ENCODE measurements at regions not wholly inside any gene's neighbourhood (a gene's known extent, or its start where the extent isn't known, plus 50 kb on each side); places are given as distances from the start of the nearest gene placed in this dataset.

- no peak for DNase-seq (ENCODE audit: low read depth)
Observed at GRCh38 chr15:95247071-95247984, 1016.0 kb downstream of the MCTP2 start.

GRCh38 chr15:95249524-95249923, 1018.2 kb downstream of the MCTP2 start:
- DNase-seq (ENCODE audit: low read depth) = no peak

GRCh38 chr15:95252404-95252803, 1021.0 kb downstream of the MCTP2 start:
- DNase-seq (ENCODE audit: low read depth) = no peak

DNA sequence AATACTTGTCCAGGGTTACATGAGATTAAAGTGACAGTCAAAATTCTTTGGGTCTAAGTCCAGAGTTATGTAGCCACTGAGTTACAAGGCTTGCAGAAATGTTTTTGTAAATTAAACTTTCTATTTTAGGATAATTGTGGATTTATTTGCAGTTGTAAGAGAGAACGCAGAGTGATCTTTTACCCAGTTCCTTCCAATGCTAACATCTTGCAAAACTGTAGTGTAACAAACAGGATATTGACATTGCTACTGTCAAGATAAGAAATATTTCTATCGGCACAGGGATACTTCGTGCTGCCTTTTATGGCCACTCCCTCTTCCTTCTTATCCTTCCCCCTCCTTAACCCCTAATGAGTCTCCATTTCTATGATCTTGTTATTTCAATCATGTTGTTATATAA, 1022.9 kb downstream of the MCTP2 start:
- DNase-seq (ENCODE audit: low read depth) = no peak

GRCh38 chr15:95259513-95259912, 1028.2 kb downstream of the MCTP2 start:
- peak; percentile 4 for DNase-seq (ENCODE audit: low read depth)

- DNase-seq (ENCODE audit: low read depth) = no peak
Observed at GRCh38 chr15:95259965-95260364, 1028.6 kb downstream of the MCTP2 start.

GRCh38 chr15:95260856-95261255, 1029.5 kb downstream of the MCTP2 start:
- DNase-seq (ENCODE audit: low read depth) = no peak

- DNase-seq (ENCODE audit: low read depth) = no peak
Observed at GRCh38 chr15:95261546-95261945, 1030.2 kb downstream of the MCTP2 start.

DNA sequence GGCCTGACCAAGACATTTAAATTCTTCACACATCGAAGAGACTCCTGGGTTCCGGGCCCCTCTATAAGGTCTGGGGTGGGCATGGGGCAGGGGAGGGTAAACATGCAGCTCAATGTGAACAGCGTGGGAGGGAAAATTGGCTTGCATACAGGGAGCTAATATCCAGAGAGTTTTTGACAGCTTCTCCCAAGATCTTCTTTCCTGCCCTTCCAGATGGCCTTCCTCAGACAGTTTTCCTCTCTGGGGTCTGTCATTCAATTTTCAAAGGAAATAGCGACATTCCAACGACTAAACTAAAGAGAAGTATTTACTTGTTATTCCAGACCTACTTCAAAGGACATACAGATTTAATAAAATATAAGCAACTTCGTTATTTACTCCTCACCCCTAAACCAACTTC, 1030.6 kb downstream of the MCTP2 start:
- no peak for DNase-seq (ENCODE audit: low read depth)

DNA sequence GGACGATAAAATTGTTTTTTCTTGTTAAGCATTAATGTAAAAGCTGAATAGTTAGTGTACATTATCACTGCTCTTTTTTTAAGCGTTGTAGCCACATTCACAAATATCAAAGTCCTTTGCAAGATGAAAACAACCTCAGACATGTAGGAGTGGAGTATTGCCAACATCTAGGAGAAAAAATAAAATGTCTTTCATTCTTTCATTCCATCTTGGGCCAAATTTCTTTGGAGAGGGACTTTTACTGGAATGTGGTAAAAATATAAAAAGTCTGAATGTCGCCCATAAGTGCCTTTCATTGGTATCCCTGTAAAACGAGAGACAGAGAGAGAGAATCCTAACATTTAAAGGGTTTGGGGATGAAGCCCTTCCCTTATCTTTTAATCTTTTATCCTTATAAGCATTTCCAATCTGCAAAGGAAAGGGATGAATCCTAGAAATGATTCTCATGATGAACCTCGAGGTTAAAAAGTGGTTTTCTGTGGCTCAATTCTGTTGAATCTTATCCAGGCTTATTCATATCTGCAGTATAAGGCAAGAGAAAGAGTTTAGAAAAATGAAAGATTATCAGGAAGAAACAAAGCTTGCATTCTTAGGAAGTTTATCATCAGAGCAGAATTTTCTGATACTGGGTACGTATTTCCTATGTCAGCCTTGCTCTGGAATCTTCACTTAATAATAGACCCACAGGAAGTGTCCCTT, 1031.7 kb downstream of the MCTP2 start:
- no peak for DNase-seq (ENCODE audit: low read depth)

DNA sequence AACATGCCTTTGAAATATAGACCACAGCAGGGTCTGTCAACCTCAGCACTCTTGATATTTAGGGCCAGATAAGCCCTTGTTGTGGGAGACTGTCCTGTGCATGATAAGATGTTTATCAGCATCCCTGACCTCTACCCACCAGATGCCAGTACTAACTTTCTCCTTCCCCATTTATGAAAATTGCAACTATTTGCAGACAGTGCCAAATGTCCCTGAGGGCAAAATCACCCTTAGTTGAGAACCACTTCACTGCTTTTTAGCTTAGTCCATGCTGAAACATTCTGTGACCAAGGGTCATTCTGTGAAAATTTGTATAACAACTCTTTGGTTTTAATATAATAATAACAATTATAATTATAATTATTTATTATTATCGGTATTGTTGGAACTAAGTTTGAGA, 1032.4 kb downstream of the MCTP2 start:
- no peak for DNase-seq (ENCODE audit: low read depth)

DNA sequence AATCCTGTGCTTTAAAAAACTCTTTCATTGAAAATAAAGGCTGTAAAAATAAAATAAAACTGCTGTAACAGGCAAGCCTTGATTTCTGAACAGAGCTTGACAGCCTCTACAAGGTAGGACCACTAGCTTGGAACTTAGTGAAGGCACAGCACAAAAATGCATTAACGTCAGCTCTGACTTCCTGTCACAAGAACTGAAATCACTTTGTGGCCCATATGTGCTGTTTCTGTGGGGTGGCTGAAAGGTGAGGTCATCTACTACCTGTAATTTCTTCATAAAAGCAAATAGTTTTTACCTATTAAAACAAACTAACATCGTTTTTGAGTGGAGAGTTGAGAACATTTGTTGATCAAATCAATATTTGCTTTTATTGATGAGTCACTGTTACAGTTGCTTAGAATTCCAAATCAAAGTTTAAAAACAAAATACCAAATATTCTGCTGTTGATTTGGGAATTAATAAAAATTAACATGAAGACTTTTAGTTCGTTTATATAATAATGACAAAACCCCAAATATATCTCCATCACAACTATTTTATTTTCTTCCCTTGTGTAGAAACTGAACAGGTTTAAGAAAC, 1034.1 kb downstream of the MCTP2 start:
- DNase-seq (ENCODE audit: low read depth) = no peak

GRCh38 chr15:95266451-95267061, 1035.2 kb downstream of the MCTP2 start:
- no peak for DNase-seq (ENCODE audit: low read depth)

DNA sequence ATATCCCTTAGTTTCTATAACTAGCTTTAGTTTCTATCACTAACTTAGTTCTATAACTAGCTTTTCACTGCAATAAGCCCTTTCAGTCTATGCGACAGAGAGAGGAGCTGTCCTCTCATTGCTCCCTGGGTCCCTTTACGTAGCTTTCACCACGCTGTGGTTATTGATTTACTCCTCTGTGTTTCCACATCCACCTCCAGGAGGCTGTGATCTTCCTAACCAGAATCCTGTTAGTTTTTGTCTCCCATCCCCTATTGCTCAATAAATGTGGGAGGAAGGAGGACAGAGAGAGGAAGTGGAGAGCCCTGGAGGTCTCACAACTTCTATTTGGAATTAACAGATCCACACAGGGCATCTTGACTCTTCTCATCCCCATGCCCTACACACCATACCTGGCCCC, 1036.1 kb downstream of the MCTP2 start:
- DNase-seq (ENCODE audit: low read depth) = no peak

- DNase-seq (ENCODE audit: low read depth) = no peak
Observed at GRCh38 chr15:95269242-95270183, 1038.2 kb downstream of the MCTP2 start.

GRCh38 chr15:95274101-95274500, 1042.7 kb downstream of the MCTP2 start:
- no peak for DNase-seq (ENCODE audit: low read depth)

DNA sequence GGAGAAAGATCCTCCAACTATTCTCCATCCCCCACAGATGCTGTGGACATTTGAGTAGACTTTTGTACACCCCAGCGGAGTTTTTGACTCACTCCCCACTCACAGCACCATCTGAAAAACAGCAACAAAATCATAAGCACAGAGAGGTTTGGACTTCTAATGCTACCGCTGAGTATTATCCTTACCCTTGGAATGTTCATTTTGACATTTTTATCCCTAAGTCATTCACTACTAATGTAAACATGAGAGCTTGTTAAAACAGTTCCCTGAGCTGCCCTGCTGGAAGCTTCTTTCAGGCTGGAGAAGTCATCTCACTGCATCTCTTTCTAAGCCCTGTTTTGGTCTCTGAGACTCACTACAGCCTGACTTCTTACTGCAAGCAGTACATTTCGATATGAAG, 1045.9 kb downstream of the MCTP2 start:
- no peak for DNase-seq (ENCODE audit: low read depth)

- DNase-seq (ENCODE audit: low read depth) = no peak
Observed at GRCh38 chr15:95278532-95279245, 1047.3 kb downstream of the MCTP2 start.

GRCh38 chr15:95279277-95280019, 1048.1 kb downstream of the MCTP2 start:
- DNase-seq (ENCODE audit: low read depth) = no peak

GRCh38 chr15:95280711-95281110, 1049.3 kb downstream of the MCTP2 start:
- DNase-seq (ENCODE audit: low read depth) = no peak

Data from stimulated activated CD8-positive, alpha-beta memory T cell treated with anti-CD3 and anti-CD28 coated beads, Interleukin-7, amount 100 ng/mL, for 24 hours (primary cell).